Esophagus squamous epithelium (tissue), 5 donors: ENCODE measurements at regions not wholly inside any gene's neighbourhood (a gene's known extent, or its start where the extent isn't known, plus 50 kb on each side); places are given as distances from the start of the nearest gene placed in this dataset.

Experiments used
- DNase-seq: peaks from one replicate; lab custom pipeline; 2025; lab: John Stamatoyannopoulos, UW
- H3K27ac ChIP-seq, 4 donors: fragments of 200-600 bp; sonication (generic); one replicate each; pipeline ENCODE4 v1.5.1; 2016 to 2019; ENCODE audit warnings: mild to moderate bottlenecking in 1 of 4
- H3K27me3 ChIP-seq, 4 donors: fragments of 200-600 bp; sonication (generic); 1 replicate in 3 of 4; 2 replicates in 1 of 4; pipeline versions ENCODE4 v1.5.1 to v1.6.0; 2017 to 2021; ENCODE audit warnings: antibody characterized with exemption in 1 of 4
- H3K36me3 ChIP-seq, 3 donors: fragments of 200-600 bp; sonication (generic); one replicate each; pipeline ENCODE4 v1.5.1; 2016 to 2019
- H3K4me1 ChIP-seq, 3 donors: fragments of 200-600 bp; sonication (generic); one replicate each; pipeline ENCODE4 v1.5.1; 2017 to 2019
- H3K4me3 ChIP-seq, 4 donors: fragments of 200-600 bp; sonication (generic); 1 replicate in 3 of 4; 2 replicates in 1 of 4; pipeline ENCODE4 v1.5.1; 2016 to 2019; ENCODE audit warnings: mild to moderate bottlenecking in 2 of 4, moderate library complexity in 1 of 4
- H3K9me3 ChIP-seq, 3 donors: fragments of 200-600 bp; sonication (generic); one replicate each; pipeline ENCODE4 v1.5.1; 2016 to 2019
- CTCF ChIP-seq, 6 experiments: fragments of 450-650 bp in 4 of 6; fragments of 200-600 bp in 2 of 6; sonication (generic) in 2 of 6; IDR thresholded peaks; one replicate each; pipeline ENCODE4 v1.5.1; 2016 to 2019; ENCODE audit warnings: antibody characterized with exemption in 6 of 6, mild to moderate bottlenecking in 4 of 6, moderate library complexity in 4 of 6
- POLR2A ChIP-seq, 4 donors: fragments of 450-650 bp; IDR thresholded peaks; one replicate each; pipeline ENCODE4 v1.6.1; 2017; ENCODE audit warnings: antibody characterized with exemption in 4 of 4, mild to moderate bottlenecking in 4 of 4, moderate library complexity in 3 of 4
- WGBS, 2 donors: methylation state at CpG; one replicate each; pipeline ENCODE4 v1.1.5; 2018; 5-methylcytosine and 5-hydroxymethylcytosine counted together
- intact Hi-C: fragments of 100-400 bp; cut with DNase I; formaldehyde crosslinking; loops from one replicate; pipeline ENCODE4 v1.15.0; 2022
- donor health status: DM: yes; HTN: yes; CAD: no.

- WGBS, 2 donors = 18 to 26% methylated on average over 3 of the region's 3 CpGs
- no peaks in the 10 kb centered on the region for H3K9me3 ChIP-seq
- H3K4me1 ChIP-seq = peaks cover 0 to 31% (median 16%) of the 10 kb centered on the region in 3 donors
- no peak overlapping the region for H3K27ac ChIP-seq
- DNase-seq = no peak
- intact Hi-C loops = no loop called here
- H3K4me3 ChIP-seq = no peak overlapping the region
- no peak for TF ChIP-seq CTCF (IDR thresholded peaks at IDR 0.05)
- TF ChIP-seq POLR2A (IDR thresholded peaks at IDR 0.05) = no peak
- no peaks in the 10 kb centered on the region for H3K27me3 ChIP-seq
- no peaks in the 10 kb centered on the region for H3K36me3 ChIP-seq
Measured at GRCh38 chr14:54108481-54109471, 152.2 kb upstream of the BMP4 start.

- H3K36me3 ChIP-seq = no peaks in the 10 kb centered on the region
- no peak overlapping the region for H3K27ac ChIP-seq
- peaks cover 0 to 31% (median 16%) of the 10 kb centered on the region in 3 donors for H3K4me1 ChIP-seq
- TF ChIP-seq CTCF (IDR thresholded peaks at IDR 0.05) = no peak
- TF ChIP-seq POLR2A (IDR thresholded peaks at IDR 0.05) = no peak
- intact Hi-C loops = no loop called here
- no peak for DNase-seq
- no peaks in the 10 kb centered on the region for H3K27me3 ChIP-seq
- H3K4me3 ChIP-seq = no peak overlapping the region
- WGBS, 2 donors = 76 to 91% methylated on average over 2 of the region's 2 CpGs
- no peaks in the 10 kb centered on the region for H3K9me3 ChIP-seq
Measured at GRCh38 chr14:54109521-54110120, 153.0 kb upstream of the BMP4 start.

- intact Hi-C loops = no loop called here
- WGBS, 2 donors = 55 to 58% methylated on average over 1 of the region's 1 CpG
Measured at GRCh38 chr14:54114941-54115340, 158.3 kb upstream of the BMP4 start.

GRCh38 chr14:54116198-54116885 is 159.7 kb upstream of the BMP4 start:
- 63 to 79% methylated on average over 2 of the region's 2 CpGs for WGBS, 2 donors
- Histone ChIP-seq H3K27ac (no peak overlapping the region), H3K4me3 (no peak overlapping the region), H3K27me3 (no peaks in the 10 kb centered on the region), H3K9me3 (no peaks in the 10 kb centered on the region), H3K4me1 (no peaks in the 10 kb centered on the region), H3K36me3 (no peaks in the 10 kb centered on the region)
- no peak for DNase-seq
- TF ChIP-seq CTCF (IDR thresholded peaks at IDR 0.05) = no peak
- TF ChIP-seq POLR2A (IDR thresholded peaks at IDR 0.05) = no peak
- intact Hi-C loops = no loop called here

More at GRCh38 chr14:54114941-54115340, 158.3 kb upstream of the BMP4 start:
- H3K4me3 ChIP-seq = no peak overlapping the region
- H3K9me3 ChIP-seq = no peaks in the 10 kb centered on the region
- no peak overlapping the region for H3K27ac ChIP-seq
- no peaks in the 10 kb centered on the region for H3K4me1 ChIP-seq
- TF ChIP-seq POLR2A (IDR thresholded peaks at IDR 0.05) = no peak
- TF ChIP-seq CTCF (IDR thresholded peaks at IDR 0.05) = no peak
- no peaks in the 10 kb centered on the region for H3K36me3 ChIP-seq
- H3K27me3 ChIP-seq = no peaks in the 10 kb centered on the region
- DNase-seq = no peak
